Endothelial cell of umbilical vein (primary cell): ENCODE measurements at regions not wholly inside any gene's neighbourhood (a gene's known extent, or its start where the extent isn't known, plus 50 kb on each side); places are given as distances from the start of the nearest gene placed in this dataset.

Experiments
- BruUV-seq: library from RNA; stranded (reverse); fragments of 400-500 nt; replicated peaks from 2 replicates; lab custom pipeline; 2021; lab: Mats Ljungman, UMichigan
- CTCF ChIA-PET: fragments of 300-600, 350-600 bp; sonication (Branson Sonifier 250); formaldehyde crosslinking; loops from one replicate; lab custom pipeline; 2021; ENCODE audit warnings: antibody characterized with exemption, inconsistent platforms; lab: Charles Lee
- POLR2A ChIA-PET: fragments of 300-600, 350-600 bp; sonication (Branson Sonifier 250); formaldehyde crosslinking; loops from one replicate; lab custom pipeline; 2021; ENCODE audit warnings: antibody characterized with exemption, inconsistent platforms; lab: Charles Lee
- DNase-seq: peaks from one replicate; pipeline ENCODE4 v3.0.0-alpha.2; 2011; ENCODE audit warnings: low read depth, low spot score
- FAIRE-seq: peaks from 2 replicates; lab custom pipeline; 2011; peaks lifted over from hg19 to GRCh38; lab: Jason Lieb, UNC
- H2AFZ ChIP-seq: 2 replicates; pipeline ENCODE4 v1.6.0; 2012; ENCODE audit warnings: low read depth, low read length, control low read depth, inconsistent platforms
- H3K27ac ChIP-seq: 2 replicates; pipeline ENCODE4 v1.5.1; 2011; ENCODE audit warnings: low read depth, mild to moderate bottlenecking, control low read depth, low read length, moderate library complexity; ENCODE audit not compliant: insufficient read depth
- H3K27me3 ChIP-seq, 2 experiments: 2 replicates each; pipeline versions ENCODE4 v1.6.0 to v1.6.1; 2011; ENCODE audit warnings: low read length in 2 of 2, mixed read lengths in 1 of 2; ENCODE audit not compliant: control insufficient read depth in 2 of 2, insufficient read depth in 2 of 2
- H3K36me3 ChIP-seq, 2 experiments: 2 replicates in 1 of 2; 3 replicates in 1 of 2; pipeline ENCODE4 v1.5.1; 2011; ENCODE audit warnings: low read length in 2 of 2, mild to moderate bottlenecking in 1 of 2, moderate library complexity in 1 of 2; ENCODE audit not compliant: control insufficient read depth in 2 of 2, insufficient read depth in 2 of 2; ENCODE audit errors: extremely low read depth in 1 of 2
- H3K4me1 ChIP-seq: 3 replicates; pipeline ENCODE4 v1.5.1; 2011; ENCODE audit warnings: mild to moderate bottlenecking, low read length; ENCODE audit not compliant: control insufficient read depth, insufficient read depth; ENCODE audit errors: extremely low read depth
- H3K4me2 ChIP-seq: 2 replicates; pipeline ENCODE4 v1.6.1; 2011; ENCODE audit warnings: low read length, control low read depth, mixed read lengths; ENCODE audit not compliant: insufficient read depth
- H3K4me3 ChIP-seq, 3 experiments: fragments of 200-600 bp in 1 of 3; sonication (generic), shearing (Covaris generic) in 1 of 3; replicated peaks in 1 of 3; 2 replicates each; pipeline ENCODE4 v1.5.1; 2011 to 2016; ENCODE audit warnings: control low read depth in 3 of 3, low read length in 3 of 3, mild to moderate bottlenecking in 2 of 3, inconsistent platforms in 1 of 3, low read depth in 1 of 3, moderate library complexity in 1 of 3; ENCODE audit not compliant: insufficient read depth in 1 of 3
- H3K79me2 ChIP-seq: 2 replicates; pipeline ENCODE4 v1.6.0; 2012; ENCODE audit warnings: low read length, inconsistent platforms; ENCODE audit not compliant: control insufficient read depth, insufficient read depth
- H3K9ac ChIP-seq: replicated peaks from 2 replicates; pipeline ENCODE3; 2011; ENCODE audit warnings: low read length, control low read depth; ENCODE audit not compliant: insufficient read depth; ENCODE audit errors: extremely low read depth
- H3K9me1 ChIP-seq: replicated peaks from 3 replicates; pipeline ENCODE4 v1.6.0; 2011; ENCODE audit warnings: mild to moderate bottlenecking, low read length; ENCODE audit not compliant: control insufficient read depth, insufficient read depth; ENCODE audit errors: extremely low read depth
- H3K9me3 ChIP-seq: replicated peaks from 2 replicates; pipeline ENCODE4 v1.5.1; 2012; ENCODE audit warnings: low read length, inconsistent platforms; ENCODE audit not compliant: control insufficient read depth, insufficient read depth
- H4K20me1 ChIP-seq: replicated peaks from 2 replicates; pipeline ENCODE3; 2011; ENCODE audit warnings: mild to moderate bottlenecking, low read length; ENCODE audit not compliant: control insufficient read depth, insufficient read depth; ENCODE audit errors: extremely low read depth
- FOS ChIP-seq: IDR thresholded peaks from 2 replicates; pipeline ENCODE4 v1.6.1; 2011; ENCODE audit warnings: mild to moderate bottlenecking, low read length, moderate library complexity, borderline replicate concordance; ENCODE audit not compliant: insufficient read depth
- JUN ChIP-seq: IDR thresholded peaks from 2 replicates; pipeline ENCODE4 v1.6.1; 2011; ENCODE audit warnings: borderline replicate concordance, low read depth; ENCODE audit not compliant: insufficient read length, insufficient read depth
- dilution Hi-C: fragments of 300-500 bp; cut with MboI; formaldehyde crosslinking; loops from one replicate; pipeline ENCODE4 v1.15.0; 2019; ENCODE audit warnings: low sequenced_read_pairs; ENCODE audit not compliant: extremely low pct_ligation_motif_present
- intact Hi-C: fragments of 100-400 bp; cut with micrococcal nuclease; formaldehyde crosslinking; loops from one replicate; pipeline ENCODE4 v1.10.0; 2022
- TF ChIP-seq, protein P1 (sequence below), 2 donors: IDR thresholded peaks; 1 replicate in 1 of 2; 2 replicates in 1 of 2; pipeline ENCODE4 v1.5.1; 2011; ENCODE audit warnings: low read length in 2 of 2, mild to moderate bottlenecking in 2 of 2, moderate library complexity in 2 of 2, control low read depth in 1 of 2, inconsistent platforms in 1 of 2, low read depth in 1 of 2; ENCODE audit not compliant: insufficient read depth in 1 of 2; ENCODE audit errors: extremely low read depth in 1 of 2
- TF ChIP-seq, protein P2 (sequence below): IDR thresholded peaks from 2 replicates; pipeline ENCODE4 v1.6.1; 2011; ENCODE audit not compliant: insufficient read depth, insufficient read length

- Histone ChIP-seq H3K9me1 (no peaks in the 10 kb centered on the region), H4K20me1 (no peaks in the 10 kb centered on the region), H3K79me2 (no peaks in the 10 kb centered on the region), H2AFZ (no peak overlapping the region), H3K4me1 (no peaks in the 10 kb centered on the region), H3K36me3 (no peaks in the 10 kb centered on the region), H3K9me3 (peaks cover 4% of the 10 kb centered on the region), H3K27me3 (no peaks in the 10 kb centered on the region), H3K4me2 (no peak overlapping the region), H3K9ac (no peak overlapping the region), H3K27ac (no peak overlapping the region), H3K4me3 (no peak overlapping the region)
- no TSS peak for BruUV-seq
- intact Hi-C loops: no loop called here
- TF ChIP-seq, protein P1, sequence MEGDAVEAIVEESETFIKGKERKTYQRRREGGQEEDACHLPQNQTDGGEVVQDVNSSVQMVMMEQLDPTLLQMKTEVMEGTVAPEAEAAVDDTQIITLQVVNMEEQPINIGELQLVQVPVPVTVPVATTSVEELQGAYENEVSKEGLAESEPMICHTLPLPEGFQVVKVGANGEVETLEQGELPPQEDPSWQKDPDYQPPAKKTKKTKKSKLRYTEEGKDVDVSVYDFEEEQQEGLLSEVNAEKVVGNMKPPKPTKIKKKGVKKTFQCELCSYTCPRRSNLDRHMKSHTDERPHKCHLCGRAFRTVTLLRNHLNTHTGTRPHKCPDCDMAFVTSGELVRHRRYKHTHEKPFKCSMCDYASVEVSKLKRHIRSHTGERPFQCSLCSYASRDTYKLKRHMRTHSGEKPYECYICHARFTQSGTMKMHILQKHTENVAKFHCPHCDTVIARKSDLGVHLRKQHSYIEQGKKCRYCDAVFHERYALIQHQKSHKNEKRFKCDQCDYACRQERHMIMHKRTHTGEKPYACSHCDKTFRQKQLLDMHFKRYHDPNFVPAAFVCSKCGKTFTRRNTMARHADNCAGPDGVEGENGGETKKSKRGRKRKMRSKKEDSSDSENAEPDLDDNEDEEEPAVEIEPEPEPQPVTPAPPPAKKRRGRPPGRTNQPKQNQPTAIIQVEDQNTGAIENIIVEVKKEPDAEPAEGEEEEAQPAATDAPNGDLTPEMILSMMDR (IDR thresholded peaks at IDR 0.05; ENCODE audit: extremely low read depth in 1 of 2, insufficient read depth in 1 of 2, low read depth in 1 of 2, low read length in 2 of 2): no peak
- dilution Hi-C loops: no loop called here
- ChIA-PET POLR2A (no interaction called here), CTCF (interaction anchor here (0.7 kb wide), 1 partner anchor 289 kb away, joined by 3 read pairs; no protein-coding TSS in a partner anchor)
- no peak for FAIRE-seq
- DNase-seq: no peak
Measured at GRCh38 chr2:21966139-21966538, 842.4 kb downstream of the TDRD15 start.

- FAIRE-seq (no peak), DNase-seq (no peak)
- Histone ChIP-seq H3K27ac (no peak overlapping the region), H3K4me2 (no peak overlapping the region), H3K27me3 (no peaks in the 10 kb centered on the region), H3K79me2 (no peaks in the 10 kb centered on the region), H3K9me1 (no peaks in the 10 kb centered on the region), H3K9ac (no peak overlapping the region), H3K9me3 (no peaks in the 10 kb centered on the region), H3K4me3 (no peak overlapping the region), H3K4me1 (no peaks in the 10 kb centered on the region), H3K36me3 (no peaks in the 10 kb centered on the region), H4K20me1 (no peaks in the 10 kb centered on the region), H2AFZ (no peak overlapping the region)
- intact Hi-C loops: no loop called here
- BruUV-seq: no TSS peak
- TF ChIP-seq JUN (no peak), FOS (no peak)
- TF ChIP-seq, protein P2, sequence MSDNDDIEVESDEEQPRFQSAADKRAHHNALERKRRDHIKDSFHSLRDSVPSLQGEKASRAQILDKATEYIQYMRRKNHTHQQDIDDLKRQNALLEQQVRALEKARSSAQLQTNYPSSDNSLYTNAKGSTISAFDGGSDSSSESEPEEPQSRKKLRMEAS: no peak
- CTCF ChIA-PET: no interaction called here
- dilution Hi-C loops: no loop called here
- POLR2A ChIA-PET: no interaction called here
Measured at GRCh38 chr2:21970971-21971370, 847.2 kb downstream of the TDRD15 start.
